ENCODE measurements at regions not wholly inside any gene's neighbourhood (a gene's known extent, or its start where the extent isn't known, plus 50 kb on each side); places are given as distances from the start of the nearest gene placed in this dataset.

- H3K9ac ChIP-seq (ENCODE audit: low read length) = no peak overlapping the region
- no peak for TF ChIP-seq CTCF (IDR thresholded peaks at IDR 0.05; ENCODE audit: insufficient read depth, low read length, poor library complexity, severe bottlenecking)
- no peak for TF ChIP-seq EZH2phosphoT487 (conservative IDR thresholded peaks at IDR 0.05; ENCODE audit: low read length)
- H3K4me2 ChIP-seq (ENCODE audit: low read depth, low read length, poor library complexity, severe bottlenecking) = no peak overlapping the region
Measured at GRCh38 chr20:60258255-60258863, 300.1 kb downstream of the CDH26 start.

GRCh38 chr20:60261333-60261732 lies 303.1 kb downstream of the CDH26 start:
- TF ChIP-seq CTCF (IDR thresholded peaks at IDR 0.05; ENCODE audit: insufficient read depth, low read length, poor library complexity, severe bottlenecking) (no peak), EZH2phosphoT487 (conservative IDR thresholded peaks at IDR 0.05; ENCODE audit: low read length) (no peak)
- H3K9me3 ChIP-seq (ENCODE audit: insufficient read depth, low read length) = no peaks in the 10 kb centered on the region
- H3F3A ChIP-seq (ENCODE audit: insufficient read depth) = no peaks in the 10 kb centered on the region
- no peaks in the 10 kb centered on the region for H3K36me3 ChIP-seq (ENCODE audit: low read length)
- H3K4me3 ChIP-seq (ENCODE audit: insufficient read depth, low read length, poor library complexity, severe bottlenecking) = no peak overlapping the region
- H4K20me1 ChIP-seq (ENCODE audit: low read depth, low read length) = no peaks in the 10 kb centered on the region
- no peak overlapping the region for H3K9ac ChIP-seq (ENCODE audit: low read length)
- H3K79me2 ChIP-seq (ENCODE audit: insufficient read depth, low read length) = no peaks in the 10 kb centered on the region
- H3K27ac ChIP-seq (ENCODE audit: low read depth, low read length) = no peak overlapping the region
- H3K9me2 ChIP-seq (replicated peaks; ENCODE audit: insufficient read depth, low read length) = no peaks in the 10 kb centered on the region
- H3K27me3 ChIP-seq (ENCODE audit: low read length) = no peaks in the 10 kb centered on the region
- H2AFZ ChIP-seq (ENCODE audit: low read depth, low read length, severe bottlenecking) = no peak overlapping the region
- no peak overlapping the region for H3K4me2 ChIP-seq (ENCODE audit: low read depth, low read length, poor library complexity, severe bottlenecking)

More at GRCh38 chr20:60258255-60258863, 300.1 kb downstream of the CDH26 start:
- Histone ChIP-seq H4K20me1 (ENCODE audit: low read depth, low read length) (no peaks in the 10 kb centered on the region), H3K9me3 (ENCODE audit: insufficient read depth, low read length) (no peaks in the 10 kb centered on the region), H3F3A (ENCODE audit: insufficient read depth) (no peaks in the 10 kb centered on the region), H3K27ac (ENCODE audit: low read depth, low read length) (no peak overlapping the region), H3K9me2 (replicated peaks; ENCODE audit: insufficient read depth, low read length) (no peaks in the 10 kb centered on the region), H3K79me2 (ENCODE audit: insufficient read depth, low read length) (no peaks in the 10 kb centered on the region), H3K36me3 (ENCODE audit: low read length) (no peaks in the 10 kb centered on the region), H3K27me3 (ENCODE audit: low read length) (no peaks in the 10 kb centered on the region), H2AFZ (ENCODE audit: low read depth, low read length, severe bottlenecking) (no peak overlapping the region), H3K4me3 (ENCODE audit: insufficient read depth, low read length, poor library complexity, severe bottlenecking) (no peak overlapping the region)

GRCh38 chr20:60262967-60263603 lies 304.9 kb downstream of the CDH26 start:
- no peak overlapping the region for H3K27ac ChIP-seq (ENCODE audit: low read depth, low read length)
- no peaks in the 10 kb centered on the region for H3F3A ChIP-seq (ENCODE audit: insufficient read depth)
- no peaks in the 10 kb centered on the region for H3K9me3 ChIP-seq (ENCODE audit: insufficient read depth, low read length)
- no peaks in the 10 kb centered on the region for H3K9me2 ChIP-seq (replicated peaks; ENCODE audit: insufficient read depth, low read length)
- H3K36me3 ChIP-seq (ENCODE audit: low read length) = no peaks in the 10 kb centered on the region
- no peak overlapping the region for H3K4me3 ChIP-seq (ENCODE audit: insufficient read depth, low read length, poor library complexity, severe bottlenecking)
- no peak for TF ChIP-seq EZH2phosphoT487 (conservative IDR thresholded peaks at IDR 0.05; ENCODE audit: low read length)
- TF ChIP-seq CTCF (IDR thresholded peaks at IDR 0.05; ENCODE audit: insufficient read depth, low read length, poor library complexity, severe bottlenecking) = peak; percentile 68
- H2AFZ ChIP-seq (ENCODE audit: low read depth, low read length, severe bottlenecking) = no peak overlapping the region
- no peak overlapping the region for H3K4me2 ChIP-seq (ENCODE audit: low read depth, low read length, poor library complexity, severe bottlenecking)
- H3K79me2 ChIP-seq (ENCODE audit: insufficient read depth, low read length) = no peaks in the 10 kb centered on the region
- no peak overlapping the region for H3K9ac ChIP-seq (ENCODE audit: low read length)
- H4K20me1 ChIP-seq (ENCODE audit: low read depth, low read length) = no peaks in the 10 kb centered on the region
- no peaks in the 10 kb centered on the region for H3K27me3 ChIP-seq (ENCODE audit: low read length)
